Myocyte (in vitro differentiated cells): ENCODE measurements at regions not wholly inside any gene's neighbourhood (a gene's known extent, or its start where the extent isn't known, plus 50 kb on each side); places are given as distances from the start of the nearest gene placed in this dataset.
"Not testable (repeated sequence)": the region's sequence is repeated elsewhere in the genome, so short reads cannot be mapped to it uniquely, and the experiment has no call there.

ENCODE experiments used
- DNase-seq: peaks from one replicate; pipeline ENCODE4 v3.0.0-alpha.2; 2012; ENCODE audit warnings: low read depth

GRCh38 chr2:6107290-6107689, 415.1 kb downstream of the SOX11 start:
- DNase-seq = no peak

GRCh38 chr2:6109831-6110230, 417.6 kb downstream of the SOX11 start:
- DNase-seq = no peak

DNA sequence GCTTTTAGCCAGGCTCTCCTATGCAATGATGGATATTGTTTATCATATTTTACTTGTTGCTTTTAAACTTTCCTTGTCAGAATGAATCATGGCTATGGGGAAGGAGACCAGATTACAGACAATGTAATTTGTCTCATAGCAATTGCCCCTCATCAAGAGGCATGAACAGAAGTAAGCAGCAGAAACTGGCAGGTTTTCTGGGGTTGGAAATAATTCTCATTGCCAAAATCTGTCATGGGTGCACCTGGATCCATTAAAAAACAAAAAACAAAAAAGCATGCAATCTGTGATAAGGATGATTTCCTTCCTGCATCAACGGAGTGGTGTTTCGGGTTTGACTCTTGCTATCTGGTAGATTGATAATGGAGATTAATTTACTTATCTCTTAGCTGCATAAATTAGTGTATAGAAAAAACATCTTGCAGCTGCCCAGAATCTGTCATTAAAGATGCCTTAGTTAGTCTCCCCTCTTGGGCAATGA, 419.6 kb downstream of the SOX11 start:
- no peak for DNase-seq

GRCh38 chr2:6113786-6114185, 421.6 kb downstream of the SOX11 start:
- no peak for DNase-seq

DNA sequence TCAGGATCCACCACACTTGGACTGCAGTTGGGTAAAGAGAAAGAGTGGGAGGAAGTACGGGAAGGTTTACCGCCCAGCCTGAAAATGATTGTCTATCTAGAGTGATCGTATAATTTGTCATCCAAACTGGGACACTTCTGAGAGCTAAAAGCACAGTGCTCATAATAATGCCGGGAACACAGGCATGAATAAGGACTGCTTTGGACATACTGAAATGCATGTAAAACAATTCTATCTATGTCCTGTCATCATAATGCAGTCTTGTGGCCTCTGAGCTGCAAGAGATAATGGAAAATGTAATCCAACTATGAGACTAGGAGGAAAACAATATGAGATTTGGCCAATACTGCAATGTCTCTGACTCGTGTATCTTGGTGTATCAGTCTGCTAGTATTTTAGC, 435.5 kb downstream of the SOX11 start:
- DNase-seq = no peak

DNA sequence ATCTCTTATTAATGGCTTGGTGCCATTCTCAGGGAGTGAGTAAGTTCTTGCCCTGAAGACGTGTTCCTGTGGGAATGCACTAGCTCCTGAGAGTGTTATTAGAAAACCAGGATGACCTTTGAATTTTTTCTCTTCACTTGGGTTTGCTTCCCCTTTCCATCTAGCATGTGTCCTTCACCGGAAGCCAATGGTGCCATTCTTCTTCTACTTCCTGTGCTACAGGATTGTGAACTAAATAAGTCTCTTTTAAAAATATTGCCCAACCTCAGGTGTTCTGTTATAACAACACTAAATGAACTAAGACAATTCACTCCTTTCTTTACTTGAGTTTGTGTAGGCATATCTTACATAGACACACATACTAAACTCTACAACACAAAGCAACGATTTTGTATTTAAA, 447.0 kb downstream of the SOX11 start:
- DNase-seq = no peak

DNA sequence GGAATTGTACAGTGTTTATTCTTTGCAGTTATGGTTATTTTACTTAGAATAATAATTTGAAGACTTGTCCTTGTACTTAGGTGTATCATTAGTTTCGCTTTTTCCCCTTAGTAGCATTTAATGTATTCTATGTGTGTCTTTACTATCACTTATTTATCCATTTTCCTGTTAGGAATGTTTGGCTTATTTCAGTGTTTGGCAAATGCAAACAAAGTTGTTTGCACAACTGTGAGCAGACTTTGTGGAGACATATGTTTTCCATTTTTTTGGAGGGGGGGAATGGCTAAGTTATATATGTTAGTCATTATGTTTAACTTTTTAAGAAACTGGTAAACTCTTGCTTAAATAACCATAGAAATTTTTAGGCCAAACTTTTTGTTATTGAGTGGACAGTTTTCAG, 447.7 kb downstream of the SOX11 start:
- no peak for DNase-seq

- no peak for DNase-seq
These were observed 448.3 kb downstream of the SOX11 start for GRCh38 chr2:6140509-6140908.

- DNase-seq = no peak
These were observed 451.6 kb downstream of the SOX11 start for GRCh38 chr2:6143812-6144211.

- DNase-seq = not testable (repeated sequence)
These were observed 455.0 kb downstream of the SOX11 start for GRCh38 chr2:6147215-6147614.

- peak; percentile 46 for DNase-seq
These were observed 456.7 kb downstream of the SOX11 start for GRCh38 chr2:6148882-6149281.

- DNase-seq = no peak
These were observed 467.4 kb downstream of the SOX11 start for GRCh38 chr2:6159606-6160005.

- DNase-seq = no peak
These were observed 471.7 kb downstream of the SOX11 start for GRCh38 chr2:6163932-6164331.

DNA sequence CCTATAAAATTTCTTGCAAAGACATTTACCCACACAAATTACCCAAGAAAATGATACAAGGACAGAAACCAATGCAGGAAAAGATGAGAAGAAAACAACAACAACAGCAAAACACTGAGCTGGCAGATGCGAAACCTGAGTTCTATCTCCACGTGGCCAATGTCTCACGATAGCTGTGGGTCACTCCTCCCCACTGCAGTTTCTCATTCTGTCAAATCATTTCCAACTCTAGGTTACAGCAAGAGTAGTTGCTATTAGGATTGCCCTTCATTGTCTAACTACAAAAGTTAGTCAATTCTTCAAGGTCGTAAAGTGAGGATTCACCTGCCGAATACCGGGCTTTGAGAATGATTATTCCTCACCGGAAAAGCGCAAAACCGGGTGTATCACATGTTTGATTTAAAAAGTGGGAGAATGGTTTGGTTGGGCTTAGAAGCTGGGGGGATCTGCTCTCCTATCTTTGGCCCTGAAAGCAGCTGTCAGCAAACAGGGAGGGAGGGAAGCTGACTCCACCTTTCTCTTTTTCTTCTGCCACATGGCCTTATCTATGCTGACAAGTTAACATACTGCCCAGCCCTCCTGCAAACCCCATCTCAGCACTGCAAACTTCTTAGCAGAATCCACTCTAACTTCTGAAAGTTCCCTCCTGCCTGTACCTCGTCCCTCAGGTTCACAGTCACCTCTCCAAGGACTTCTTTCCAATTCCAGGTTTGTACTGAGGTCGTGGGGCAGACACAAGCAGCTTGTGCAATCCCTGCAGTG, 473.0 kb downstream of the SOX11 start:
- DNase-seq = no peak

DNA sequence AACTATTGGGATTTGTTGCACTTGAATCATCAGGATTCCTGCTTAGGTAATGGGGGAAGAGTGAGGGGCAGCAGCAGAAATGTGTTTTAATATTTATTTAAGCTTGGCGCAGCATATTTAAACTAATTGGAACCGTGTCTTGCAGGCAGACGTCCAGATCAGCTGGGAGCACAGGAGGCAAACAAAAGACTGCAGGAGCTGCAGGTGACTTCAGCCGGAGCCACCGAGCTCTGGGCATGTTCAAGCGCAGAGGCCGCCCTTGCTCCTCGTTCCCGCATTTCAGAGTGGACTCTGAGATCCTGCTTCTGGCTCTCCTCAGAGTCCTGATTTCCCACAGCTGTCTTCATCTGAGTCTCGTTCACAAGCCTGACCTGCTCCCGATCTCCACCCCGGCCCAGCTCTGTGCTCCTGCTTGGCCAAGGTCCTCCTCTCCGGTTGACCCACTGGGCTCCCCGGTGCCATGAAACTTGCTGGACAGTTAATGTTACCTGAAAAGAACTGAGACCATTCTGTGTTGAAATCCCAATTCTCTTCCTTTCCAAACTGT, 475.5 kb downstream of the SOX11 start:
- DNase-seq = no peak

GRCh38 chr2:6168485-6168884, 476.3 kb downstream of the SOX11 start:
- no peak for DNase-seq

DNA sequence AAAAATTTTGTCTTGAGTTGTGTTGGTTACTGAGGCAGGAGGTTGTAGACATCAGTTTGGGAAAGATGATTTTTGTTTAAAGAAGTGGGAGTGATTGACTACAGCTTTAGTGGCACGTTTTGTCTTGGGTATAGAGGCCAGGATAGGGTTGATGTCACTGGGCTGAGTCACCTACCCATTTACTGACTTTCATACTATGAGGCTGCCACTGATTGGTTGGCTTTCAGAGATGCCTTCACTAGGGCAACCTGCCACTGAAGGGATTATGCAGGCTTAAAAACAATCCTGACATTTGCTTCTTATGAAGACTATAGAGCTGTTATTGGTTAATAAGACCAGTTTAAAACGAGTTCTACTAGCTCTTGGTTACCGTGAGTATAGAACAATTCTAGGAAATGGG, 479.1 kb downstream of the SOX11 start:
- no peak for DNase-seq

DNA sequence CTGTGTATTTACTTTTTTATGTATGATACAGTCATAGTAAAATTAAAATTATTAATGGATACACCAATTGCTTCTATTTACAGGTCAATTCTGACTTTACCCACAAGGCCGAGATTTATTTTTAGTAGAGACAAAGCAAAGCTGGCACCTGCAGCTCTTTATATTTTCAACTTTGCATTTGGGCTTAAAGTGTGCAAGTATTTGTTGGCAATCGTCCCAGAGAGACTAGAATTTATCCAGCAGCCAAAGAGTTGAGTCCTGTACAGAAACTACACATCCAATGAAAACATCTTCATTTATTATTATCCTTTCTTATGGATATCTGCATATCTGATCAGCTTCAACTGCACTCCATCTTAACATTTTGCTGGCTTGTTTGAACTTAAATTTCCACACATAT, 485.6 kb downstream of the SOX11 start:
- no peak for DNase-seq

GRCh38 chr2:6181525-6181924, 489.3 kb downstream of the SOX11 start:
- DNase-seq = no peak

DNA sequence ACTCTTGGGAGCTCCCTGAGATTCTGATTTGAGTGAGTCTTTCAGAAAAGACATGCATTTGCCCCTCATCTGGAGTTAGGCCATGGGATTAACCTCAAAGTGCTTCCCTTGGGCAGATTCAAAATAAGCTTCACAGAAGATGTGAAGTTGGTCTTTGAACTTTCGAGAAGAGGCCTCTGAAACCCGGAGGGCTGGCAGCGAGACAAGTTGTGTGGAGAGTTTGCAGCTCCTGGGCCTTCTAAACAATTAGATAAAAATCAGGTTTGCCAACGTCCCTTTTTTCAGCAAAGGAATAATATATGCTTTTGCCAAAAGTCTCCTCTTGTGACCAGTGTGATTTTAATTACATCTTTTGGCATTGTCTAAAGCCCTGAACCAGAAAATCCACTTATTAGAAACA, 489.7 kb downstream of the SOX11 start:
- no peak for DNase-seq

GRCh38 chr2:6183226-6183625, 491.0 kb downstream of the SOX11 start:
- DNase-seq = no peak

GRCh38 chr2:6184532-6185292, 492.5 kb downstream of the SOX11 start:
- no peak for DNase-seq
